GM23338 (cell line): ENCODE measurements at regions not wholly inside any gene's neighbourhood (a gene's known extent, or its start where the extent isn't known, plus 50 kb on each side); places are given as distances from the start of the nearest gene placed in this dataset.

Experiments
- ATAC-seq: fragments of 200-7000 bp; cut with Tn5 transposase; 3 replicates; pipeline ENCODE4 v1.9.1; 2020
- DNase-seq: peaks from one replicate; pipeline ENCODE4 v3.0.0-alpha.2; 2015; ENCODE audit warnings: low spot score
- H2AFZ ChIP-seq: fragments of 200-600 bp; sonication (generic); 2 replicates; pipeline ENCODE4 v1.8.0; 2016; ENCODE audit warnings: antibody characterized with exemption, mild to moderate bottlenecking, moderate library complexity
- H3F3A ChIP-seq: fragments of 200-600 bp; sonication (generic); replicated peaks from 2 replicates; pipeline ENCODE4 v1.8.0; 2017; ENCODE audit warnings: antibody characterized with exemption, mixed run types, low read depth
- H3K27ac ChIP-seq: fragments of 200-600 bp; sonication (generic); 2 replicates; pipeline ENCODE4 v1.6.1; 2016; ENCODE audit warnings: low read depth
- H3K27me3 ChIP-seq: fragments of 200-600 bp; sonication (generic); 2 replicates; pipeline ENCODE4 v1.8.0; 2016; ENCODE audit warnings: mild to moderate bottlenecking, mixed run types, moderate library complexity; ENCODE audit not compliant: insufficient read depth
- H3K36me3 ChIP-seq: fragments of 200-600 bp; sonication (generic); 2 replicates; pipeline ENCODE4 v1.8.0; 2016; ENCODE audit warnings: mild to moderate bottlenecking; ENCODE audit not compliant: insufficient read depth
- H3K4me1 ChIP-seq: fragments of 200-600 bp; sonication (generic); 2 replicates; pipeline ENCODE4 v1.8.0; 2016; ENCODE audit warnings: mild to moderate bottlenecking, moderate library complexity; ENCODE audit not compliant: insufficient read depth
- H3K4me2 ChIP-seq: fragments of 200-600 bp; sonication (generic); 2 replicates; pipeline ENCODE4 v1.7.1; 2017; ENCODE audit warnings: mixed run types
- H3K4me3 ChIP-seq: fragments of 200-600 bp; sonication (generic); 2 replicates; pipeline ENCODE4 v1.6.1; 2016; ENCODE audit warnings: mixed run types
- H3K79me2 ChIP-seq: fragments of 200-600 bp; sonication (generic); replicated peaks from 2 replicates; pipeline ENCODE4 v1.8.0; 2017; ENCODE audit warnings: mild to moderate bottlenecking; ENCODE audit not compliant: insufficient read depth
- H3K9me2 ChIP-seq: fragments of 200-600 bp; sonication (generic); 2 replicates; pipeline ENCODE4 v1.8.0; 2017; ENCODE audit not compliant: insufficient read depth
- H4K20me1 ChIP-seq: fragments of 200-600 bp; sonication (generic); replicated peaks from 2 replicates; pipeline ENCODE4 v1.8.0; 2017; ENCODE audit warnings: mild to moderate bottlenecking; ENCODE audit not compliant: insufficient read depth
- H3K27ac Mint-ChIP-seq: 2 replicates; pipeline ENCODE4 v1.8.0; 2020; ENCODE audit warnings: inconsistent platforms, mild to moderate bottlenecking, moderate library complexity, mixed read lengths
- H3K27me3 Mint-ChIP-seq: 3 replicates; pipeline ENCODE4 v1.8.0; 2022; ENCODE audit warnings: low read depth, mild to moderate bottlenecking, moderate library complexity, mixed read lengths, inconsistent platforms; ENCODE audit not compliant: insufficient read depth, poor library complexity
- H3K36me3 Mint-ChIP-seq: 3 replicates; pipeline ENCODE4 v1.8.0; 2021; ENCODE audit warnings: low read depth, mild to moderate bottlenecking, inconsistent platforms, moderate library complexity, mixed read lengths
- H3K4me1 Mint-ChIP-seq: 3 replicates; pipeline ENCODE4 v1.8.0; 2020; ENCODE audit warnings: mild to moderate bottlenecking, inconsistent platforms, mixed read lengths
- H3K4me3 Mint-ChIP-seq: 3 replicates; pipeline ENCODE4 v1.8.0; 2021; ENCODE audit warnings: moderate library complexity, mild to moderate bottlenecking, inconsistent platforms, mixed read lengths
- H3K9me3 Mint-ChIP-seq: 3 replicates; pipeline ENCODE4 v1.8.0; 2020; ENCODE audit warnings: moderate library complexity, mild to moderate bottlenecking, inconsistent platforms, mixed read lengths
- CREB1 ChIP-seq: fragments of 250-450 bp; sonication (Bioruptor Pico); IDR thresholded peaks from 2 replicates; pipeline ENCODE4 v1.5.0; 2020; ENCODE audit warnings: low read depth, mild to moderate bottlenecking, moderate library complexity
- EZH2 ChIP-seq: fragments of 200-600 bp; sonication (generic); IDR thresholded peaks from one replicate; pipeline ENCODE4 v1.8.0; 2017; ENCODE audit warnings: antibody characterized with exemption, mild to moderate bottlenecking, low read depth; ENCODE audit not compliant: unreplicated experiment
- EZH2phosphoT487 ChIP-seq: fragments of 200-600 bp; sonication (generic); IDR thresholded peaks from one replicate; pipeline ENCODE4 v1.8.1; 2018; ENCODE audit warnings: antibody characterized with exemption; ENCODE audit not compliant: unreplicated experiment
- JUNB ChIP-seq: IDR thresholded peaks from one replicate; pipeline ENCODE4 v1.6.1; 2016; ENCODE audit warnings: antibody characterized with exemption; ENCODE audit not compliant: unreplicated experiment
- NANOG ChIP-seq: IDR thresholded peaks from 2 replicates; pipeline ENCODE4 v1.6.1; 2016; ENCODE audit warnings: antibody characterized with exemption, borderline replicate concordance
- POLR2AphosphoS5 ChIP-seq: IDR thresholded peaks from 2 replicates; pipeline ENCODE4 v1.6.1; 2016; ENCODE audit warnings: antibody characterized with exemption, low read depth
- REST ChIP-seq: IDR thresholded peaks from one replicate; pipeline ENCODE4 v1.6.1; 2018; ENCODE audit warnings: antibody characterized with exemption; ENCODE audit not compliant: unreplicated experiment
- STAT1 ChIP-seq: IDR thresholded peaks from one replicate; pipeline ENCODE4 v1.6.1; 2016; ENCODE audit warnings: antibody characterized with exemption; ENCODE audit not compliant: unreplicated experiment
- ZNF114 ChIP-seq: fragments of 250-450 bp; sonication (Bioruptor Pico); IDR thresholded peaks from 2 replicates; pipeline ENCODE4 v1.5.0; 2020; ENCODE audit warnings: mild to moderate bottlenecking, moderate library complexity
- ZNF331 ChIP-seq: fragments of 250-450 bp; sonication (Bioruptor Pico); IDR thresholded peaks from 2 replicates; pipeline ENCODE4 v1.5.0; 2020; ENCODE audit warnings: low read depth, mild to moderate bottlenecking, moderate library complexity
- ZNF462 ChIP-seq: fragments of 250-450 bp; sonication (Bioruptor Pico); IDR thresholded peaks from 2 replicates; pipeline ENCODE4 v1.5.0; 2020; ENCODE audit warnings: mild to moderate bottlenecking, moderate library complexity
- TF ChIP-seq, protein P1 (sequence below), 2 experiments: fragments of 200-600 bp in 1 of 2; sonication (generic) in 1 of 2; conservative IDR thresholded peaks; 2 replicates each; pipeline versions ENCODE4 v1.5.1 to v1.6.1; 2016 to 2017; ENCODE audit warnings: antibody characterized with exemption in 2 of 2, low read depth in 2 of 2, mild to moderate bottlenecking in 2 of 2, moderate library complexity in 1 of 2
- TF ChIP-seq, protein P2 (sequence below): IDR thresholded peaks from 2 replicates; pipeline ENCODE4 v1.6.1; 2016; ENCODE audit warnings: antibody characterized with exemption

GRCh38 chr21:18620436-18620835 is 216.9 kb upstream of the TMPRSS15 start:
- H3K27ac Mint-ChIP-seq: no peak overlapping the region
- Histone ChIP-seq H2AFZ (no peak overlapping the region), H3K9me2 (no peaks in the 10 kb centered on the region), H3K36me3 (no peaks in the 10 kb centered on the region), H3K4me3 (no peak overlapping the region), H3K4me2 (no peak overlapping the region), H3K27ac (no peak overlapping the region), H4K20me1 (no peaks in the 10 kb centered on the region), H3F3A (no peaks in the 10 kb centered on the region), H3K27me3 (no peaks in the 10 kb centered on the region), H3K4me1 (no peaks in the 10 kb centered on the region), H3K79me2 (no peaks in the 10 kb centered on the region)
- DNase-seq (no peak), ATAC-seq (no peak)
- H3K36me3 Mint-ChIP-seq: no peaks in the 10 kb centered on the region
- no peaks in the 10 kb centered on the region for H3K27me3 Mint-ChIP-seq
- peaks cover 4% of the 10 kb centered on the region; the same call in 1 of the 3 replicates for H3K4me1 Mint-ChIP-seq
- no peak overlapping the region for H3K4me3 Mint-ChIP-seq
- no peak for TF ChIP-seq REST
- TF ChIP-seq NANOG: no peak
- TF ChIP-seq CREB1 (CRISPR knock-in tag): no peak
- no peak for TF ChIP-seq JUNB
- TF ChIP-seq, protein P1, sequence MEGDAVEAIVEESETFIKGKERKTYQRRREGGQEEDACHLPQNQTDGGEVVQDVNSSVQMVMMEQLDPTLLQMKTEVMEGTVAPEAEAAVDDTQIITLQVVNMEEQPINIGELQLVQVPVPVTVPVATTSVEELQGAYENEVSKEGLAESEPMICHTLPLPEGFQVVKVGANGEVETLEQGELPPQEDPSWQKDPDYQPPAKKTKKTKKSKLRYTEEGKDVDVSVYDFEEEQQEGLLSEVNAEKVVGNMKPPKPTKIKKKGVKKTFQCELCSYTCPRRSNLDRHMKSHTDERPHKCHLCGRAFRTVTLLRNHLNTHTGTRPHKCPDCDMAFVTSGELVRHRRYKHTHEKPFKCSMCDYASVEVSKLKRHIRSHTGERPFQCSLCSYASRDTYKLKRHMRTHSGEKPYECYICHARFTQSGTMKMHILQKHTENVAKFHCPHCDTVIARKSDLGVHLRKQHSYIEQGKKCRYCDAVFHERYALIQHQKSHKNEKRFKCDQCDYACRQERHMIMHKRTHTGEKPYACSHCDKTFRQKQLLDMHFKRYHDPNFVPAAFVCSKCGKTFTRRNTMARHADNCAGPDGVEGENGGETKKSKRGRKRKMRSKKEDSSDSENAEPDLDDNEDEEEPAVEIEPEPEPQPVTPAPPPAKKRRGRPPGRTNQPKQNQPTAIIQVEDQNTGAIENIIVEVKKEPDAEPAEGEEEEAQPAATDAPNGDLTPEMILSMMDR (conservative IDR thresholded peaks at IDR 0.05; ENCODE audit: low read depth in 2 of 2): no peak
- TF ChIP-seq ZNF462: no peak
- TF ChIP-seq ZNF331 (CRISPR knock-in tag): no peak
- TF ChIP-seq EZH2: no peak
- no peak for TF ChIP-seq POLR2AphosphoS5
- no peak for TF ChIP-seq ZNF114 (CRISPR knock-in tag)
- no peak for TF ChIP-seq EZH2phosphoT487
- TF ChIP-seq, protein P2, sequence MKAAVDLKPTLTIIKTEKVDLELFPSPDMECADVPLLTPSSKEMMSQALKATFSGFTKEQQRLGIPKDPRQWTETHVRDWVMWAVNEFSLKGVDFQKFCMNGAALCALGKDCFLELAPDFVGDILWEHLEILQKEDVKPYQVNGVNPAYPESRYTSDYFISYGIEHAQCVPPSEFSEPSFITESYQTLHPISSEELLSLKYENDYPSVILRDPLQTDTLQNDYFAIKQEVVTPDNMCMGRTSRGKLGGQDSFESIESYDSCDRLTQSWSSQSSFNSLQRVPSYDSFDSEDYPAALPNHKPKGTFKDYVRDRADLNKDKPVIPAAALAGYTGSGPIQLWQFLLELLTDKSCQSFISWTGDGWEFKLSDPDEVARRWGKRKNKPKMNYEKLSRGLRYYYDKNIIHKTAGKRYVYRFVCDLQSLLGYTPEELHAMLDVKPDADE: no peak
- TF ChIP-seq STAT1: no peak
- no peaks in the 10 kb centered on the region for H3K9me3 Mint-ChIP-seq
